PC-3 (cell line): ENCODE measurements at regions not wholly inside any gene's neighbourhood (a gene's known extent, or its start where the extent isn't known, plus 50 kb on each side); places are given as distances from the start of the nearest gene placed in this dataset.
A peak's percentile ranks its signal among the peaks of the same experiment; 100 is the strongest.

Experiments
- ATAC-seq: fragments of 200-7000 bp; cut with Tn5 transposase; 2 replicates; pipeline ENCODE4 v1.9.1; 2020; ENCODE audit warnings: mild to moderate bottlenecking, moderate library complexity
- BruUV-seq: library from RNA; stranded (reverse); fragments of 400-500 nt; replicated peaks from 2 replicates; lab custom pipeline; 2021; lab: Mats Ljungman, UMichigan
- CTCF ChIA-PET: fragments of 300-600 bp; sonication (Branson Sonifier 250); formaldehyde crosslinking; loops from one replicate; lab custom pipeline; 2022; ENCODE audit warnings: antibody characterized with exemption; lab: Charles Lee
- POLR2A ChIA-PET: fragments of 300-600 bp; sonication (Branson Sonifier 250); formaldehyde crosslinking; loops from one replicate; lab custom pipeline; 2022; ENCODE audit warnings: antibody characterized with exemption; ENCODE audit not compliant: unreplicated experiment; lab: Charles Lee
- DNase-seq: peaks from one replicate; pipeline ENCODE4 v3.0.0-alpha.2; 2015
- H2AFZ ChIP-seq: fragments of 300-600 bp; sonication (generic); 2 replicates; pipeline ENCODE4 v1.6.0; 2016; ENCODE audit warnings: antibody characterized with exemption, low read length
- H3F3A ChIP-seq: fragments of 300-600 bp; sonication (generic); one replicate; pipeline ENCODE4 v1.6.0; 2017; ENCODE audit warnings: antibody characterized with exemption, low read length, control low read depth, mild to moderate bottlenecking; ENCODE audit not compliant: unreplicated experiment
- H3K27ac ChIP-seq: fragments of 300-600 bp; sonication (generic); 2 replicates; pipeline ENCODE4 v1.5.1; 2016; ENCODE audit warnings: mild to moderate bottlenecking, low read length
- H3K27me3 ChIP-seq: fragments of 300-600 bp; sonication (generic); 2 replicates; pipeline ENCODE4 v1.6.1; 2016; ENCODE audit warnings: low read length, mixed read lengths
- H3K36me3 ChIP-seq: fragments of 300-600 bp; sonication (generic); 2 replicates; pipeline ENCODE4 v1.6.1; 2016; ENCODE audit warnings: low read depth, mixed run types, low read length, mixed read lengths
- H3K4me1 ChIP-seq: fragments of 300-600 bp; sonication (generic); 2 replicates; pipeline ENCODE4 v1.5.1; 2016; ENCODE audit warnings: low read length; ENCODE audit not compliant: insufficient read depth
- H3K4me2 ChIP-seq: fragments of 300-600 bp; sonication (generic); 2 replicates; pipeline ENCODE4 v1.6.0; 2016; ENCODE audit warnings: low read length
- H3K4me3 ChIP-seq: fragments of 300-600 bp; sonication (generic); 2 replicates; pipeline ENCODE4 v1.5.1; 2016; ENCODE audit warnings: mild to moderate bottlenecking, low read length, mixed read lengths
- H3K79me2 ChIP-seq: fragments of 300-600 bp; sonication (generic); 2 replicates; pipeline ENCODE4 v1.6.1; 2017; ENCODE audit warnings: low read length, mixed read lengths
- H3K9ac ChIP-seq: fragments of 300-600 bp; sonication (generic); 2 replicates; pipeline ENCODE4 v1.6.0; 2016; ENCODE audit warnings: mild to moderate bottlenecking, low read length
- H3K9me2 ChIP-seq: fragments of 300-600 bp; sonication (generic); replicated peaks from 2 replicates; pipeline ENCODE4 v1.6.1; 2016; ENCODE audit warnings: mixed run types, low read length, mixed read lengths
- H3K9me3 ChIP-seq: fragments of 300-600 bp; sonication (generic); 2 replicates; pipeline ENCODE4 v1.6.1; 2016; ENCODE audit warnings: low read length, mixed read lengths
- H4K20me1 ChIP-seq: fragments of 300-600 bp; sonication (generic); 2 replicates; pipeline ENCODE4 v1.6.1; 2016; ENCODE audit warnings: low read length, mixed read lengths
- CTCF ChIP-seq: fragments of 300-600 bp; sonication (generic); conservative IDR thresholded peaks from 2 replicates; pipeline ENCODE4 v1.5.1; 2017; ENCODE audit warnings: antibody characterized with exemption, low read depth, mild to moderate bottlenecking, low read length
- EZH2 ChIP-seq: fragments of 300-600 bp; sonication (generic); IDR thresholded peaks from one replicate; pipeline ENCODE4 v1.6.1; 2017; ENCODE audit warnings: antibody characterized with exemption, mild to moderate bottlenecking, low read length; ENCODE audit not compliant: unreplicated experiment
- EZH2phosphoT487 ChIP-seq: fragments of 300-600 bp; sonication (generic); IDR thresholded peaks from 2 replicates; pipeline ENCODE4 v1.6.1; 2018; ENCODE audit warnings: mild to moderate bottlenecking, antibody characterized with exemption, low read length, borderline replicate concordance
- intact Hi-C: fragments of 100-400 bp; cut with micrococcal nuclease; formaldehyde crosslinking; loops from 2 replicates; pipeline ENCODE4 v1.9.0; 2023

DNA sequence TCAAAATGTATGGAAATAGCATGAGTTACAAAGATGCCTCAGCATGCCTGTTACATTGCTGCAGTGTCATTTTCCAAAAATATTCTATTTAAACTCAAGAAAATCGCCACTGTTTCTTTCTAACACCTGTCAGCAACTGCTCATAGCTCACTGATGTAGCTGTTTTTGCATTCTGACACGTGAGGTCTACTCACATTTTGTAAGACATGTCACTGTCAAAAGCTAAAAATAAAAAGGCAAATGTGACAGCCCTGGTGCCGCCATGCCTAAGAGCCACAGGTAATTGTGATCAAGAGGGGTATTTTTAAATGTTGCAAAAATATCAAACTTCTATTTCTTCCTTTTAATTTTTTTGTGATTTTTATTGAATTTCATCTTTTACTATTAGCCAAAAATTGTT is 556.2 kb upstream of the TMPRSS15 start:
- TF ChIP-seq CTCF = no peak
- no peak for TF ChIP-seq EZH2
- no peak for TF ChIP-seq EZH2phosphoT487
- Histone ChIP-seq H3K9ac (no peak overlapping the region), H3K9me2 (no peaks in the 10 kb centered on the region), H3K4me3 (no peak overlapping the region), H3K27ac (no peak overlapping the region), H3K79me2 (no peaks in the 10 kb centered on the region), H3K36me3 (no peaks in the 10 kb centered on the region), H3K4me1 (no peaks in the 10 kb centered on the region), H3K4me2 (no peak overlapping the region), H4K20me1 (no peaks in the 10 kb centered on the region), H3F3A (no peaks in the 10 kb centered on the region), H3K9me3 (no peaks in the 10 kb centered on the region), H2AFZ (no peak overlapping the region), H3K27me3 (no peaks in the 10 kb centered on the region)
- CTCF ChIA-PET = no interaction called here
- ATAC-seq (no peak), DNase-seq (no peak)
- intact Hi-C loops = no loop called here
- POLR2A ChIA-PET = no interaction called here
- BruUV-seq = no TSS peak

DNA sequence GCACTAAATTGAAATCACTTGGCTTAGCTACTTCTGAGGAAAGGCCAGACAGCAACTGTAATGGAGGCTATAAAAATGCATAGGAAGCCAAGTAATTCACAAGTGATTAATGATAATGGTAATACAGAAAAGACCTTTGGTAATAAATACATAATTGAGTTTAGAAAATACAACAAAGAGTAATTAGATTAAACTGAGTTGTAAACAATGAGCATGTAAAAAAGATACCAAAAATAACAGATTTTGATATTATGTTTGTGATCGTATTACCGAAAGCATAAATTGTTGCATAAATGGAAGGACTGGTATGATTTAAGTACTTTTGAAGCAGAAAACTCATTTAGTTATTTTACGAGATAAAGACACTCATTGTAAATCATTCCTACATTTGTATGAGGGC is 556.7 kb upstream of the TMPRSS15 start:
- Histone ChIP-seq H3K4me3 (no peak overlapping the region), H3K27ac (no peak overlapping the region), H3K36me3 (no peaks in the 10 kb centered on the region), H2AFZ (no peak overlapping the region), H3K27me3 (no peaks in the 10 kb centered on the region), H4K20me1 (no peaks in the 10 kb centered on the region), H3K9ac (no peak overlapping the region), H3K4me1 (no peaks in the 10 kb centered on the region), H3K79me2 (no peaks in the 10 kb centered on the region), H3K4me2 (no peak overlapping the region), H3K9me3 (no peaks in the 10 kb centered on the region), H3K9me2 (no peaks in the 10 kb centered on the region), H3F3A (no peaks in the 10 kb centered on the region)
- POLR2A ChIA-PET = no interaction called here
- ATAC-seq (no peak), DNase-seq (no peak)
- BruUV-seq = no TSS peak
- CTCF ChIA-PET = no interaction called here
- no peak for TF ChIP-seq CTCF
- no peak for TF ChIP-seq EZH2phosphoT487
- TF ChIP-seq EZH2 = no peak
- intact Hi-C loops = no loop called here

GRCh38 chr21:18970416-18970815 is 566.8 kb upstream of the TMPRSS15 start:
- no peaks in the 10 kb centered on the region for H3K9me2 ChIP-seq
- intact Hi-C loops = no loop called here
- H3K9me3 ChIP-seq = no peaks in the 10 kb centered on the region
- no peaks in the 10 kb centered on the region for H3F3A ChIP-seq
- POLR2A ChIA-PET = interaction anchor here (0.7 kb wide), 1 partner anchor 15 kb away, joined by 13 read pairs; no protein-coding TSS in a partner anchor
- no peaks in the 10 kb centered on the region for H4K20me1 ChIP-seq
- H3K4me3 ChIP-seq = no peak overlapping the region
- BruUV-seq = no TSS peak
- DNase-seq = no peak
- ATAC-seq = no peak
- H3K4me1 ChIP-seq = no peaks in the 10 kb centered on the region
- no peak overlapping the region for H3K27ac ChIP-seq
- no peak overlapping the region for H3K4me2 ChIP-seq
- H2AFZ ChIP-seq = 0 out of 2 replicates have a peak overlapping the region, but pooled peaks have one; percentile 50
- TF ChIP-seq EZH2 (no peak), CTCF (no peak), EZH2phosphoT487 (no peak)
- CTCF ChIA-PET = no interaction called here
- no peak overlapping the region for H3K9ac ChIP-seq
- no peaks in the 10 kb centered on the region for H3K36me3 ChIP-seq
- H3K79me2 ChIP-seq = no peaks in the 10 kb centered on the region
- no peaks in the 10 kb centered on the region for H3K27me3 ChIP-seq
